ENCODE measurements at regions not wholly inside any gene's neighbourhood (a gene's known extent, or its start where the extent isn't known, plus 50 kb on each side); places are given as distances from the start of the nearest gene placed in this dataset.

DNA sequence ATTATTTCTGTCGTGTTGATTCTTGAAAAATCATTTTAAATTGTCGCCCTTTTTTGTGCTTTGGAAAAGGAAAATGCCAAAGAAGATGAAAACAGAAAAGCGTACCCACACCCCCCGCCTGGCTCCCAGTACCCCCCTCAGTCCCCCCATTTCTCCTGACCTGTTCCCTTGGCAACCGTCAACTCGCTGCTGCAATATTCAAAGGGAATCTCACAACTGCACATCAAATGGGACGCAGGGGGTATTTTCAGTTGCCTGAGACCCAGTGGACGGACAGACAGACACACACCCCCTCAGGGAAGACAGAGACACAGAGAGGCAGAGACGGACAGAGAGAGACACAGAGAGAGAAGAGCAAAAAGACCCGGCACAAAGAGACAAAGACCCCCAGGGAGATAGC, 83.5 kb upstream of the PRR20G start:
- Histone ChIP-seq H3K36me3 (ENCODE audit: control insufficient read depth in 1 of 2, insufficient read depth in 2 of 2, low read depth in 1 of 2, low read length in 2 of 2) (no peaks in the 10 kb centered on the region), H3K9me3 (ENCODE audit: control insufficient read depth, low read length) (no peaks in the 10 kb centered on the region), H4K91ac (ENCODE audit: low read length) (no peak overlapping the region), H3K4me2 (ENCODE audit: low read length, poor library complexity, severe bottlenecking) (no peak overlapping the region), H3K18ac (ENCODE audit: low read depth in 1 of 2, low read length in 2 of 2) (no peak overlapping the region), H2BK12ac (ENCODE audit: low read length in 2 of 2) (no peak overlapping the region), H3K27me3 (ENCODE audit: control insufficient read depth in 1 of 2, insufficient read depth in 1 of 2, low read length in 2 of 2) (peaks cover 21 to 71% of the 10 kb centered on the region in 2 experiments), H3K4me1 (ENCODE audit: control insufficient read depth, insufficient read depth, low read depth, low read length) (no peaks in the 10 kb centered on the region), H2BK5ac (ENCODE audit: low read depth, low read length, poor library complexity, severe bottlenecking) (no peak overlapping the region), H2BK15ac (ENCODE audit: low read depth, poor library complexity, severe bottlenecking) (no peak overlapping the region), H4K8ac (ENCODE audit: low read length) (no peak overlapping the region), H3K4ac (ENCODE audit: low read depth in 1 of 2, low read length in 2 of 2) (no peak overlapping the region), H3K27ac (ENCODE audit: low read length, poor library complexity, severe bottlenecking) (no peak overlapping the region), H3K14ac (ENCODE audit: low read length in 2 of 2) (no peak overlapping the region), H2BK120ac (ENCODE audit: low read depth, low read length) (no peak overlapping the region), H3K4me3 (ENCODE audit: insufficient read depth in 1 of 2, low read depth in 1 of 2, low read length in 2 of 2) (no peak overlapping the region), H3K9ac (ENCODE audit: low read length) (no peak overlapping the region), H2AK5ac (ENCODE audit: low read length, severe bottlenecking) (no peak overlapping the region), H3K79me1 (replicated peaks; ENCODE audit: low read length, poor library complexity, severe bottlenecking) (no peaks in the 10 kb centered on the region), H3K23ac (ENCODE audit: low read length in 2 of 2) (no peak overlapping the region), H2AFZ (ENCODE audit: low read depth, low read length) (no peak overlapping the region)
- no peak for DNase-seq
- WGBS: 74% methylated on average over 10 of the region's 10 CpGs

DNA sequence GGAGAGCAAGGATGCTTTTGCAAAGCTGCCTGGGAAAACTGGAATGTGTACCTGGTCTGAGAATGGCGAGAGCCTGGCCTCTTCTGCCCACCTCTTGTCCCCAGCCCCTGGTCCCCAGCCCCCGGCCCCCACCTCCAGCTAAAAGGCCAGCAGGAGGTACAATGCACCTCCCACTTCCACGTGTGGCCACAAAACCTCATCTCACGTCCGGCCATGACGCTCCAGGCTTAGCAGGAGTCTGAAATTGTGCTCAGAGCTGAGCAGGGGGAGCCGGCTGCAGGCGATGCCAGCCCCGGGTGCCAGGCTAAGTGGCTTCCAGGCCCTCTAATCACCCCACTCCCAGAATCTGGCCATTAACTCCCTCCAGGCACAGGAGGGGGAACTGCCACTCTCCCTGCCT, 83.1 kb upstream of the PRR20G start:
- no peak overlapping the region for H3K4ac ChIP-seq (ENCODE audit: low read depth in 1 of 2, low read length in 2 of 2)
- no peak for DNase-seq
- H3K27me3 ChIP-seq (ENCODE audit: control insufficient read depth in 1 of 2, insufficient read depth in 1 of 2, low read length in 2 of 2): peaks cover 21 to 73% of the 10 kb centered on the region in 2 experiments
- H3K9me3 ChIP-seq (ENCODE audit: control insufficient read depth, low read length): no peaks in the 10 kb centered on the region
- no peak overlapping the region for H3K9ac ChIP-seq (ENCODE audit: low read length)
- H2AK5ac ChIP-seq (ENCODE audit: low read length, severe bottlenecking): no peak overlapping the region
- no peaks in the 10 kb centered on the region for H3K4me1 ChIP-seq (ENCODE audit: control insufficient read depth, insufficient read depth, low read depth, low read length)
- no peak overlapping the region for H2BK12ac ChIP-seq (ENCODE audit: low read length in 2 of 2)
- no peaks in the 10 kb centered on the region for H3K79me1 ChIP-seq (replicated peaks; ENCODE audit: low read length, poor library complexity, severe bottlenecking)
- H3K4me2 ChIP-seq (ENCODE audit: low read length, poor library complexity, severe bottlenecking): no peak overlapping the region
- H3K27ac ChIP-seq (ENCODE audit: low read length, poor library complexity, severe bottlenecking): no peak overlapping the region
- H2BK120ac ChIP-seq (ENCODE audit: low read depth, low read length): no peak overlapping the region
- no peak overlapping the region for H2AFZ ChIP-seq (ENCODE audit: low read depth, low read length)
- peak overlapping the region in 1 of 2 experiments; percentile 97 for H3K23ac ChIP-seq (ENCODE audit: low read length in 2 of 2)
- H3K4me3 ChIP-seq (ENCODE audit: insufficient read depth in 1 of 2, low read depth in 1 of 2, low read length in 2 of 2): no peak overlapping the region
- H3K36me3 ChIP-seq (ENCODE audit: control insufficient read depth in 1 of 2, insufficient read depth in 2 of 2, low read depth in 1 of 2, low read length in 2 of 2): no peaks in the 10 kb centered on the region
- H4K8ac ChIP-seq (ENCODE audit: low read length): no peak overlapping the region
- H2BK15ac ChIP-seq (ENCODE audit: low read depth, poor library complexity, severe bottlenecking): no peak overlapping the region
- H3K18ac ChIP-seq (ENCODE audit: low read depth in 1 of 2, low read length in 2 of 2): no peak overlapping the region
- WGBS: 60% methylated on average over 8 of the region's 9 CpGs
- H4K91ac ChIP-seq (ENCODE audit: low read length): no peak overlapping the region
- no peak overlapping the region for H2BK5ac ChIP-seq (ENCODE audit: low read depth, low read length, poor library complexity, severe bottlenecking)
- no peak overlapping the region for H3K14ac ChIP-seq (ENCODE audit: low read length in 2 of 2)

DNA sequence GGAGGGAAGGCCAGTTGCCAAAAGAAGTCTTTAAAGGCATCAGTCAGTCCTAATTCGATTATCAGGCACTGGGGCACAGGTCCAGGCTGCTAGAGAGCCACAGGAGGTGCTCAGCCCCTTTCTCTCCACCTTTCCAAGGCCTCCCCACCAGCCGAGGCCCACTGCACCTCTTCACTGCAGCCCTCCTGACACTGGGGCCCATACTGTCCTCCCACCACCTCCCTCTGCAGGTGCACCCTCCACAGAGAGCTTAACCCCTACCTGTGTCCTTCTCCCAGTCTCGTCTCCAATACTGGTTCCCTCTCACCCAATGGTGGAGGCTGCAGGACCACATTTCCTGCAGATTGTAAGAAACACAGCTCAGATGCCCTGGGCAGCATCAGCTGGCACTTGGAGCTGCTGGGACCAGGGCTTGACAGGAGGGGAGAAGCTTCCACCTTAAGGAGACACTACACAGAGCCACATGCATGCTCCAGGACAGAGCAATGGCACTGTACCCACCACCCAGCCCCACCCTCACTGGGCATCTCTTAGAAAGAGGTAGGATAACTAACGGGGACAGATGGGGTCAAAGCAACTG, 81.6 kb upstream of the PRR20G start:
- no peaks in the 10 kb centered on the region for H3K9me3 ChIP-seq (ENCODE audit: control insufficient read depth, low read length)
- no peak for DNase-seq
- H3K27ac ChIP-seq (ENCODE audit: low read length, poor library complexity, severe bottlenecking): no peak overlapping the region
- H2AFZ ChIP-seq (ENCODE audit: low read depth, low read length): no peak overlapping the region
- no peaks in the 10 kb centered on the region for H3K4me1 ChIP-seq (ENCODE audit: control insufficient read depth, insufficient read depth, low read depth, low read length)
- no peaks in the 10 kb centered on the region for H3K36me3 ChIP-seq (ENCODE audit: control insufficient read depth in 1 of 2, insufficient read depth in 2 of 2, low read depth in 1 of 2, low read length in 2 of 2)
- H2BK5ac ChIP-seq (ENCODE audit: low read depth, low read length, poor library complexity, severe bottlenecking): no peak overlapping the region
- H3K4me3 ChIP-seq (ENCODE audit: insufficient read depth in 1 of 2, low read depth in 1 of 2, low read length in 2 of 2): no peak overlapping the region
- H3K9ac ChIP-seq (ENCODE audit: low read length): no peak overlapping the region
- no peak overlapping the region for H3K4ac ChIP-seq (ENCODE audit: low read depth in 1 of 2, low read length in 2 of 2)
- H3K14ac ChIP-seq (ENCODE audit: low read length in 2 of 2): no peak overlapping the region
- no peak overlapping the region for H2BK120ac ChIP-seq (ENCODE audit: low read depth, low read length)
- no peak overlapping the region for H4K91ac ChIP-seq (ENCODE audit: low read length)
- no peak overlapping the region for H2BK12ac ChIP-seq (ENCODE audit: low read length in 2 of 2)
- H3K27me3 ChIP-seq (ENCODE audit: control insufficient read depth in 1 of 2, insufficient read depth in 1 of 2, low read length in 2 of 2): peaks cover 26 to 78% of the 10 kb centered on the region in 2 experiments
- no peak overlapping the region for H4K8ac ChIP-seq (ENCODE audit: low read length)
- no peak overlapping the region for H3K4me2 ChIP-seq (ENCODE audit: low read length, poor library complexity, severe bottlenecking)
- H3K23ac ChIP-seq (ENCODE audit: low read length in 2 of 2): peak overlapping the region in 1 of 2 experiments; percentile 54
- no peak overlapping the region for H3K18ac ChIP-seq (ENCODE audit: low read depth in 1 of 2, low read length in 2 of 2)
- 42% methylated on average over 4 of the region's 4 CpGs for WGBS
- no peaks in the 10 kb centered on the region for H3K79me1 ChIP-seq (replicated peaks; ENCODE audit: low read length, poor library complexity, severe bottlenecking)
- H2BK15ac ChIP-seq (ENCODE audit: low read depth, poor library complexity, severe bottlenecking): no peak overlapping the region
- H2AK5ac ChIP-seq (ENCODE audit: low read length, severe bottlenecking): no peak overlapping the region

DNA sequence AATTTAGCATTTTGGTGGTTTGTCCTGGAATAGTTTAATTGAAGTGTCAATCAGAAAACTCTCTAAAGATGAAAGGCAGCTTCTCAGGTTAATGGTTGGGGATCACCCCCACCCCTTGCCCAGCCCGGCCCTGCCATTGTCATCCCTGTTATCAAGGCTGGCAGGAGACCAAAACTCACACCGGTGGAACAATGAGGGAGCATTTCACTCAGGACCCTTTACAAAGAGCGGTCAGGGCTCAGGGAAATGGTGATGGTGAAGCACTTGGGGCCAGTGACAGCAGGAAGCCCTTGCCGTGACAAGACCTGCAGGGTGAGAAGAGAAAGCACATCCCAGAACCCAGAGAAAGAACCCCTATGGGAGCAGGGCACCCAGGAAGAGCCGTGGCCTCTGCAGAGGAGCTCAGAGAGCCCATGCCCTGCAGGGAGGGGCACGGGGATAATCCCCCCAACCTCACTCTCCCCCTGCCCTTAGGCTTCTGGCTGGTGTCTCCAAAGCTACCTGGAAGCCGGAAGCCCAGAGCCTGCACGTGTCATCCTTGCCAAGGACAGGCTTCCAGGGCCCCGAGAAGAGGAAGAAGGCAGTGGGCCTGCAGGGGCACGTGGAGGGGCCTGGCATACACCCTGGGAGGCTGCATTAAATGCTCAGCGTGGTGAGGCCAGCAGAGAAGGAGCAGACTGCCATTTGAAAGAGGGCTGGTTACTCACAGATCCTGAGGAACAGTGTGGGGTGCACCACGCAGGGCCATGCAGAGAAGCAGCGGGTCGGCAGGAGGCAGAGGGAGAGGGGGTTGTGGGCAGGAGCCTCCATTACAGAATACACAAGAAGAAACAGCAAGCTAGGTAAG, 80.6 kb upstream of the PRR20G start:
- H3K4me1 ChIP-seq (ENCODE audit: control insufficient read depth, insufficient read depth, low read depth, low read length): no peaks in the 10 kb centered on the region
- no peaks in the 10 kb centered on the region for H3K79me1 ChIP-seq (replicated peaks; ENCODE audit: low read length, poor library complexity, severe bottlenecking)
- no peak overlapping the region for H2BK120ac ChIP-seq (ENCODE audit: low read depth, low read length)
- H3K4me2 ChIP-seq (ENCODE audit: low read length, poor library complexity, severe bottlenecking): no peak overlapping the region
- no peak overlapping the region for H2BK15ac ChIP-seq (ENCODE audit: low read depth, poor library complexity, severe bottlenecking)
- H2BK5ac ChIP-seq (ENCODE audit: low read depth, low read length, poor library complexity, severe bottlenecking): no peak overlapping the region
- no peak overlapping the region for H3K14ac ChIP-seq (ENCODE audit: low read length in 2 of 2)
- no peak overlapping the region for H3K27ac ChIP-seq (ENCODE audit: low read length, poor library complexity, severe bottlenecking)
- H3K23ac ChIP-seq (ENCODE audit: low read length in 2 of 2): peak overlapping the region in 1 of 2 experiments; percentile 38
- H3K4me3 ChIP-seq (ENCODE audit: insufficient read depth in 1 of 2, low read depth in 1 of 2, low read length in 2 of 2): no peak overlapping the region
- no peaks in the 10 kb centered on the region for H3K9me3 ChIP-seq (ENCODE audit: control insufficient read depth, low read length)
- H2BK12ac ChIP-seq (ENCODE audit: low read length in 2 of 2): no peak overlapping the region
- H2AFZ ChIP-seq (ENCODE audit: low read depth, low read length): no peak overlapping the region
- 52% methylated on average over 14 of the region's 14 CpGs for WGBS
- no peak overlapping the region for H4K8ac ChIP-seq (ENCODE audit: low read length)
- DNase-seq: no peak
- H3K18ac ChIP-seq (ENCODE audit: low read depth in 1 of 2, low read length in 2 of 2): no peak overlapping the region
- H4K91ac ChIP-seq (ENCODE audit: low read length): no peak overlapping the region
- H3K4ac ChIP-seq (ENCODE audit: low read depth in 1 of 2, low read length in 2 of 2): no peak overlapping the region
- no peaks in the 10 kb centered on the region for H3K36me3 ChIP-seq (ENCODE audit: control insufficient read depth in 1 of 2, insufficient read depth in 2 of 2, low read depth in 1 of 2, low read length in 2 of 2)
- H3K9ac ChIP-seq (ENCODE audit: low read length): no peak overlapping the region
- peaks cover 26 to 68% of the 10 kb centered on the region in 2 experiments for H3K27me3 ChIP-seq (ENCODE audit: control insufficient read depth in 1 of 2, insufficient read depth in 1 of 2, low read length in 2 of 2)
- H2AK5ac ChIP-seq (ENCODE audit: low read length, severe bottlenecking): no peak overlapping the region
